GM23338 (cell line): ENCODE measurements at regions not wholly inside any gene's neighbourhood (a gene's known extent, or its start where the extent isn't known, plus 50 kb on each side); places are given as distances from the start of the nearest gene placed in this dataset.

Experiments used
- ATAC-seq: fragments of 200-7000 bp; cut with Tn5 transposase; 3 replicates; pipeline ENCODE4 v1.9.1; 2020
- DNase-seq: peaks from one replicate; pipeline ENCODE4 v3.0.0-alpha.2; 2015; ENCODE audit warnings: low spot score
- H2AFZ ChIP-seq: fragments of 200-600 bp; sonication (generic); 2 replicates; pipeline ENCODE4 v1.8.0; 2016; ENCODE audit warnings: antibody characterized with exemption, mild to moderate bottlenecking, moderate library complexity
- H3F3A ChIP-seq: fragments of 200-600 bp; sonication (generic); replicated peaks from 2 replicates; pipeline ENCODE4 v1.8.0; 2017; ENCODE audit warnings: antibody characterized with exemption, mixed run types, low read depth
- H3K27ac ChIP-seq: fragments of 200-600 bp; sonication (generic); 2 replicates; pipeline ENCODE4 v1.6.1; 2016; ENCODE audit warnings: low read depth
- H3K27me3 ChIP-seq: fragments of 200-600 bp; sonication (generic); 2 replicates; pipeline ENCODE4 v1.8.0; 2016; ENCODE audit warnings: mild to moderate bottlenecking, mixed run types, moderate library complexity; ENCODE audit not compliant: insufficient read depth
- H3K36me3 ChIP-seq: fragments of 200-600 bp; sonication (generic); 2 replicates; pipeline ENCODE4 v1.8.0; 2016; ENCODE audit warnings: mild to moderate bottlenecking; ENCODE audit not compliant: insufficient read depth
- H3K4me1 ChIP-seq: fragments of 200-600 bp; sonication (generic); 2 replicates; pipeline ENCODE4 v1.8.0; 2016; ENCODE audit warnings: mild to moderate bottlenecking, moderate library complexity; ENCODE audit not compliant: insufficient read depth
- H3K4me2 ChIP-seq: fragments of 200-600 bp; sonication (generic); 2 replicates; pipeline ENCODE4 v1.7.1; 2017; ENCODE audit warnings: mixed run types
- H3K4me3 ChIP-seq: fragments of 200-600 bp; sonication (generic); 2 replicates; pipeline ENCODE4 v1.6.1; 2016; ENCODE audit warnings: mixed run types
- H3K79me2 ChIP-seq: fragments of 200-600 bp; sonication (generic); replicated peaks from 2 replicates; pipeline ENCODE4 v1.8.0; 2017; ENCODE audit warnings: mild to moderate bottlenecking; ENCODE audit not compliant: insufficient read depth
- H3K9me2 ChIP-seq: fragments of 200-600 bp; sonication (generic); 2 replicates; pipeline ENCODE4 v1.8.0; 2017; ENCODE audit not compliant: insufficient read depth
- H4K20me1 ChIP-seq: fragments of 200-600 bp; sonication (generic); replicated peaks from 2 replicates; pipeline ENCODE4 v1.8.0; 2017; ENCODE audit warnings: mild to moderate bottlenecking; ENCODE audit not compliant: insufficient read depth
- H3K27ac Mint-ChIP-seq: 2 replicates; pipeline ENCODE4 v1.8.0; 2020; ENCODE audit warnings: inconsistent platforms, mild to moderate bottlenecking, moderate library complexity, mixed read lengths
- H3K27me3 Mint-ChIP-seq: 3 replicates; pipeline ENCODE4 v1.8.0; 2022; ENCODE audit warnings: low read depth, mild to moderate bottlenecking, moderate library complexity, mixed read lengths, inconsistent platforms; ENCODE audit not compliant: insufficient read depth, poor library complexity
- H3K36me3 Mint-ChIP-seq: 3 replicates; pipeline ENCODE4 v1.8.0; 2021; ENCODE audit warnings: low read depth, mild to moderate bottlenecking, inconsistent platforms, moderate library complexity, mixed read lengths
- H3K4me1 Mint-ChIP-seq: 3 replicates; pipeline ENCODE4 v1.8.0; 2020; ENCODE audit warnings: mild to moderate bottlenecking, inconsistent platforms, mixed read lengths
- H3K4me3 Mint-ChIP-seq: 3 replicates; pipeline ENCODE4 v1.8.0; 2021; ENCODE audit warnings: moderate library complexity, mild to moderate bottlenecking, inconsistent platforms, mixed read lengths
- H3K9me3 Mint-ChIP-seq: 3 replicates; pipeline ENCODE4 v1.8.0; 2020; ENCODE audit warnings: moderate library complexity, mild to moderate bottlenecking, inconsistent platforms, mixed read lengths
- JUNB ChIP-seq: IDR thresholded peaks from one replicate; pipeline ENCODE4 v1.6.1; 2016; ENCODE audit warnings: antibody characterized with exemption; ENCODE audit not compliant: unreplicated experiment
- REST ChIP-seq: IDR thresholded peaks from one replicate; pipeline ENCODE4 v1.6.1; 2018; ENCODE audit warnings: antibody characterized with exemption; ENCODE audit not compliant: unreplicated experiment
- ZNF114 ChIP-seq: fragments of 250-450 bp; sonication (Bioruptor Pico); IDR thresholded peaks from 2 replicates; pipeline ENCODE4 v1.5.0; 2020; ENCODE audit warnings: mild to moderate bottlenecking, moderate library complexity
- ZNF331 ChIP-seq: fragments of 250-450 bp; sonication (Bioruptor Pico); IDR thresholded peaks from 2 replicates; pipeline ENCODE4 v1.5.0; 2020; ENCODE audit warnings: low read depth, mild to moderate bottlenecking, moderate library complexity
- TF ChIP-seq, protein P1 (sequence below): fragments of 250-450 bp; sonication (Bioruptor Pico); IDR thresholded peaks from 2 replicates; pipeline ENCODE4 v1.5.0; 2020; ENCODE audit warnings: mild to moderate bottlenecking, moderate library complexity
- TF ChIP-seq, protein P2 (sequence below): IDR thresholded peaks from 2 replicates; pipeline ENCODE4 v1.6.1; 2016; ENCODE audit warnings: antibody characterized with exemption

DNA sequence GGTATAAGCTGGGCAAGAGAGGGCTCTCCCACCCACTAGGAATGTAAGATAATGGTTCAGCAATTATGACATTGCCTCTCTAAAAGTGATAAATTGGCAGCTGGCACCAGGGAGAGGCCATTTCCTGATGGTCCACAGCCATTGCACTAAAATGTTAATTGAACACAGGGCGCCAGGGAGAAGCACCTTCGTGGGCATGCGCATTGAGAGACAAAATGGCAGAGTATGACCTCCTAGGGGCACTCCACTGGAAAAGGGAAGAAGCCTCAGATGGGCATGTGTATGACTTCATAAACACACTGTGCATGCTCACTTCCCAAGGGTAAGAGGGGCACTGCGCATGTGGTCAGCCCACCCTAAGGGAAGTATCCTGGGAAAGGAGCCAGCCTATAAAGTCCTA, 419.2 kb downstream of the AGTPBP1 start (continued):
- TF ChIP-seq, protein P1, sequence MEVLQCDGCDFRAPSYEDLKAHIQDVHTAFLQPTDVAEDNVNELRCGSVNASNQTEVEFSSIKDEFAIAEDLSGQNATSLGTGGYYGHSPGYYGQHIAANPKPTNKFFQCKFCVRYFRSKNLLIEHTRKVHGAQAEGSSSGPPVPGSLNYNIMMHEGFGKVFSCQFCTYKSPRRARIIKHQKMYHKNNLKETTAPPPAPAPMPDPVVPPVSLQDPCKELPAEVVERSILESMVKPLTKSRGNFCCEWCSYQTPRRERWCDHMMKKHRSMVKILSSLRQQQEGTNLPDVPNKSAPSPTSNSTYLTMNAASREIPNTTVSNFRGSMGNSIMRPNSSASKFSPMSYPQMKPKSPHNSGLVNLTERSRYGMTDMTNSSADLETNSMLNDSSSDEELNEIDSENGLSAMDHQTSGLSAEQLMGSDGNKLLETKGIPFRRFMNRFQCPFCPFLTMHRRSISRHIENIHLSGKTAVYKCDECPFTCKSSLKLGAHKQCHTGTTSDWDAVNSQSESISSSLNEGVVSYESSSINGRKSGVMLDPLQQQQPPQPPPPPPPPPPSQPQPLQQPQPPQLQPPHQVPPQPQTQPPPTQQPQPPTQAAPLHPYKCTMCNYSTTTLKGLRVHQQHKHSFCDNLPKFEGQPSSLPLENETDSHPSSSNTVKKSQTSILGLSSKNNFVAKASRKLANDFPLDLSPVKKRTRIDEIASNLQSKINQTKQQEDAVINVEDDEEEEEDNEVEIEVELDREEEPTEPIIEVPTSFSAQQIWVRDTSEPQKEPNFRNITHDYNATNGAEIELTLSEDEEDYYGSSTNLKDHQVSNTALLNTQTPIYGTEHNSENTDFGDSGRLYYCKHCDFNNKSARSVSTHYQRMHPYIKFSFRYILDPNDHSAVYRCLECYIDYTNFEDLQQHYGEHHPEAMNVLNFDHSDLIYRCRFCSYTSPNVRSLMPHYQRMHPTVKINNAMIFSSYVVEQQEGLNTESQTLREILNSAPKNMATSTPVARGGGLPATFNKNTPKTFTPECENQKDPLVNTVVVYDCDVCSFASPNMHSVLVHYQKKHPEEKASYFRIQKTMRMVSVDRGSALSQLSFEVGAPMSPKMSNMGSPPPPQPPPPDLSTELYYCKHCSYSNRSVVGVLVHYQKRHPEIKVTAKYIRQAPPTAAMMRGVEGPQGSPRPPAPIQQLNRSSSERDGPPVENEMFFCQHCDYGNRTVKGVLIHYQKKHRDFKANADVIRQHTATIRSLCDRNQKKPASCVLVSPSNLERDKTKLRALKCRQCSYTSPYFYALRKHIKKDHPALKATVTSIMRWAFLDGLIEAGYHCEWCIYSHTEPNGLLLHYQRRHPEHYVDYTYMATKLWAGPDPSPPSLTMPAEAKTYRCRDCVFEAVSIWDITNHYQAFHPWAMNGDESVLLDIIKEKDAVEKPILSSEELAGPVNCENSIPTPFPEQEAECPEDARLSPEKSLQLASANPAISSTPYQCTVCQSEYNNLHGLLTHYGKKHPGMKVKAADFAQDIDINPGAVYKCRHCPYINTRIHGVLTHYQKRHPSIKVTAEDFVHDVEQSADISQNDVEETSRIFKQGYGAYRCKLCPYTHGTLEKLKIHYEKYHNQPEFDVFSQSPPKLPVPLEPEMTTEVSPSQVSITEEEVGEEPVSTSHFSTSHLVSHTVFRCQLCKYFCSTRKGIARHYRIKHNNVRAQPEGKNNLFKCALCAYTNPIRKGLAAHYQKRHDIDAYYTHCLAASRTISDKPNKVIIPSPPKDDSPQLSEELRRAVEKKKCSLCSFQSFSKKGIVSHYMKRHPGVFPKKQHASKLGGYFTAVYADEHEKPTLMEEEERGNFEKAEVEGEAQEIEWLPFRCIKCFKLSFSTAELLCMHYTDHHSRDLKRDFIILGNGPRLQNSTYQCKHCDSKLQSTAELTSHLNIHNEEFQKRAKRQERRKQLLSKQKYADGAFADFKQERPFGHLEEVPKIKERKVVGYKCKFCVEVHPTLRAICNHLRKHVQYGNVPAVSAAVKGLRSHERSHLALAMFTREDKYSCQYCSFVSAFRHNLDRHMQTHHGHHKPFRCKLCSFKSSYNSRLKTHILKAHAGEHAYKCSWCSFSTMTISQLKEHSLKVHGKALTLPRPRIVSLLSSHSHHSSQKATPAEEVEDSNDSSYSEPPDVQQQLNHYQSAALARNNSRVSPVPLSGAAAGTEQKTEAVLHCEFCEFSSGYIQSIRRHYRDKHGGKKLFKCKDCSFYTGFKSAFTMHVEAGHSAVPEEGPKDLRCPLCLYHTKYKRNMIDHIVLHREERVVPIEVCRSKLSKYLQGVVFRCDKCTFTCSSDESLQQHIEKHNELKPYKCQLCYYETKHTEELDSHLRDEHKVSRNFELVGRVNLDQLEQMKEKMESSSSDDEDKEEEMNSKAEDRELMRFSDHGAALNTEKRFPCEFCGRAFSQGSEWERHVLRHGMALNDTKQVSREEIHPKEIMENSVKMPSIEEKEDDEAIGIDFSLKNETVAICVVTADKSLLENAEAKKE: no peak
- no peak for TF ChIP-seq REST
- TF ChIP-seq JUNB: no peak
- TF ChIP-seq ZNF331 (CRISPR knock-in tag): no peak

- no peaks in the 10 kb centered on the region for H3K4me1 Mint-ChIP-seq
- DNase-seq: no peak
- Histone ChIP-seq H3K27me3 (no peaks in the 10 kb centered on the region), H3K79me2 (no peaks in the 10 kb centered on the region), H4K20me1 (no peaks in the 10 kb centered on the region), H3K4me3 (no peak overlapping the region), H3K4me1 (no peaks in the 10 kb centered on the region), H2AFZ (no peak overlapping the region), H3K27ac (no peak overlapping the region), H3F3A (no peaks in the 10 kb centered on the region), H3K36me3 (no peaks in the 10 kb centered on the region), H3K4me2 (no peak overlapping the region), H3K9me2 (0 out of 2 replicates have a peak, but pooled peaks cover 19% of the 10 kb centered on the region)
- no peak overlapping the region; the same call in 1 of the 2 replicates for H3K27ac Mint-ChIP-seq
- no peaks in the 10 kb centered on the region for H3K36me3 Mint-ChIP-seq
- H3K27me3 Mint-ChIP-seq: no peaks in the 10 kb centered on the region
- H3K9me3 Mint-ChIP-seq: no peaks in the 10 kb centered on the region
- TF ChIP-seq, protein P2, sequence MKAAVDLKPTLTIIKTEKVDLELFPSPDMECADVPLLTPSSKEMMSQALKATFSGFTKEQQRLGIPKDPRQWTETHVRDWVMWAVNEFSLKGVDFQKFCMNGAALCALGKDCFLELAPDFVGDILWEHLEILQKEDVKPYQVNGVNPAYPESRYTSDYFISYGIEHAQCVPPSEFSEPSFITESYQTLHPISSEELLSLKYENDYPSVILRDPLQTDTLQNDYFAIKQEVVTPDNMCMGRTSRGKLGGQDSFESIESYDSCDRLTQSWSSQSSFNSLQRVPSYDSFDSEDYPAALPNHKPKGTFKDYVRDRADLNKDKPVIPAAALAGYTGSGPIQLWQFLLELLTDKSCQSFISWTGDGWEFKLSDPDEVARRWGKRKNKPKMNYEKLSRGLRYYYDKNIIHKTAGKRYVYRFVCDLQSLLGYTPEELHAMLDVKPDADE: no peak
- TF ChIP-seq ZNF114 (CRISPR knock-in tag): no peak
- H3K4me3 Mint-ChIP-seq: no peak overlapping the region
- ATAC-seq: no peak
These were observed 420.2 kb downstream of the AGTPBP1 start for GRCh38 chr9:85321561-85321960.
